Endothelial cell (in vitro differentiated cells): ENCODE measurements at regions not wholly inside any gene's neighbourhood (a gene's known extent, or its start where the extent isn't known, plus 50 kb on each side); places are given as distances from the start of the nearest gene placed in this dataset.

ENCODE experiments used
- DNase-seq: peaks from one replicate; pipeline ENCODE4 v3.0.0; 2021; ENCODE audit warnings: low spot score
- H3K27ac Mint-ChIP-seq: one replicate; pipeline ENCODE4 v1.8.0; 2021; ENCODE audit warnings: mixed read lengths, inconsistent platforms; ENCODE audit not compliant: unreplicated experiment
- H3K27me3 Mint-ChIP-seq: one replicate; pipeline ENCODE4 v1.8.0; 2021; ENCODE audit warnings: mild to moderate bottlenecking, moderate library complexity, mixed read lengths, inconsistent platforms; ENCODE audit not compliant: unreplicated experiment
- H3K36me3 Mint-ChIP-seq: one replicate; pipeline ENCODE4 v1.8.0; 2021; ENCODE audit warnings: mild to moderate bottlenecking, low read depth, mixed read lengths, inconsistent platforms; ENCODE audit not compliant: unreplicated experiment
- H3K4me1 Mint-ChIP-seq: one replicate; pipeline ENCODE4 v1.8.0; 2021; ENCODE audit warnings: mild to moderate bottlenecking, mixed read lengths, inconsistent platforms; ENCODE audit not compliant: unreplicated experiment
- H3K4me3 Mint-ChIP-seq: one replicate; pipeline ENCODE4 v1.8.0; 2021; ENCODE audit warnings: mild to moderate bottlenecking, mixed read lengths, inconsistent platforms; ENCODE audit not compliant: unreplicated experiment
- H3K9me3 Mint-ChIP-seq: one replicate; pipeline ENCODE4 v1.8.0; 2021; ENCODE audit warnings: mixed read lengths, inconsistent platforms; ENCODE audit not compliant: unreplicated experiment
- TF ChIP-seq, protein P1 (sequence below): fragments of 200-600 bp; sonication (generic); IDR thresholded peaks from one replicate; pipeline ENCODE4 v1.5.0; 2021; ENCODE audit warnings: antibody characterized with exemption; ENCODE audit not compliant: unreplicated experiment

DNA sequence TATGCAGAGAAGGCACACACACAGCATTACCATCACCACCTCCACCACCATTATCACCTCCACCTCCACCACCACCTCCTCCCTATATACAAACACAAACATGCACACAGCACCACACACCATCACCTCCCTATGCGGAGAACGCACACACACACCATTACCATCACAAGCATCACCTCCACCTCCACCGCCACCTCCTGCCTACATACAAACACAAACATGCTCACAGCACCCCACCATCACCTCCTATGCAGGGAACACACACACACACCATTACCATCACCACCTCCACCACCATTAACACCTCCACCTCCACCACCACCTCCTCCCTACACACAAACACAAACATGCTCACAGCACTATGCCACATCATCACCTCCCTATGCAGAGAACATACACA is 236.5 kb upstream of the AFDN start:
- DNase-seq = no peak
- Mint-ChIP-seq H3K4me1 (peaks cover 2% of the 10 kb centered on the region), H3K9me3 (no peaks in the 10 kb centered on the region), H3K36me3 (peaks cover 9% of the 10 kb centered on the region), H3K4me3 (no peak overlapping the region), H3K27ac (no peak overlapping the region), H3K27me3 (peaks cover 8% of the 10 kb centered on the region)
- TF ChIP-seq, protein P1, sequence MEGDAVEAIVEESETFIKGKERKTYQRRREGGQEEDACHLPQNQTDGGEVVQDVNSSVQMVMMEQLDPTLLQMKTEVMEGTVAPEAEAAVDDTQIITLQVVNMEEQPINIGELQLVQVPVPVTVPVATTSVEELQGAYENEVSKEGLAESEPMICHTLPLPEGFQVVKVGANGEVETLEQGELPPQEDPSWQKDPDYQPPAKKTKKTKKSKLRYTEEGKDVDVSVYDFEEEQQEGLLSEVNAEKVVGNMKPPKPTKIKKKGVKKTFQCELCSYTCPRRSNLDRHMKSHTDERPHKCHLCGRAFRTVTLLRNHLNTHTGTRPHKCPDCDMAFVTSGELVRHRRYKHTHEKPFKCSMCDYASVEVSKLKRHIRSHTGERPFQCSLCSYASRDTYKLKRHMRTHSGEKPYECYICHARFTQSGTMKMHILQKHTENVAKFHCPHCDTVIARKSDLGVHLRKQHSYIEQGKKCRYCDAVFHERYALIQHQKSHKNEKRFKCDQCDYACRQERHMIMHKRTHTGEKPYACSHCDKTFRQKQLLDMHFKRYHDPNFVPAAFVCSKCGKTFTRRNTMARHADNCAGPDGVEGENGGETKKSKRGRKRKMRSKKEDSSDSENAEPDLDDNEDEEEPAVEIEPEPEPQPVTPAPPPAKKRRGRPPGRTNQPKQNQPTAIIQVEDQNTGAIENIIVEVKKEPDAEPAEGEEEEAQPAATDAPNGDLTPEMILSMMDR = no peak
